Inflammatory macrophage treated with lipopolysaccharide for 1 hour (primary cell): ENCODE measurements at regions not wholly inside any gene's neighbourhood (a gene's known extent, or its start where the extent isn't known, plus 50 kb on each side); places are given as distances from the start of the nearest gene placed in this dataset.
"Not testable (repeated sequence)": the region's sequence is repeated elsewhere in the genome, so short reads cannot be mapped to it uniquely, and the experiment has no call there.

Experiments used
- DNase-seq, 2 donors: peaks; one replicate each; pipeline ENCODE4 v3.0.0-alpha.2; 2020 to 2022

DNA sequence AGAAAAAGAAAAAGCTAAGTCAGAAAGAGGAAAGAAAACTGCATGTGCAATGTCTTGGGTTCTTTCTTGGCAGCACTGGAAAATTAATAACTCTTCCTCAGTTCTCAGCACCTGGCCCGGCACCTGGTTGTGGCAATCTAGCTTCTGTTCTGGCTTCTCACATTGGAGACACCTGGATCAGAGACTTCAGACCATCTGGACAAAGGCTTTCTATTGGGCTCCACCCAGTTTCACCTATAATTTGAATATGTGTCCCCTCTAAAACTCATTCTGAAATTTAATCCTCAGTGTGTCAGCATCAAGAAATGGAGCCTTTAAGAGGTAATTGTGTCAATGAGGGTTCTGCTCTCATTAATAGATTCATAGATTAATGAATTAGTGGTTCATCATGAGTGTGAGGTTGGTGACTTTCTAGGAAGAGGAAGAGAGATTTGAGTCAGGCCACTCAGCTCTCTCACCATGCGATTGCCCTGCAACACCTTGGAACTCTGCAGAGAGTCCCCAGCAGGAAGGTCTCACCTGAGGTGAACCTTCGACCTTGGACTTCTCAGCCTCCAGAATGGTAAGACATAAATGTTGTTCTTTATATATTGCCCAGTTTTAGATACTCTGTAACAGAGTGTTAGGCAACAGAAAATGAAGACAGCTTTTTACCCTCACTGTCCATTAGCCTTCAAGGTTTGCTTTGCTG is 679.9 kb downstream of the NTRK3 start:
- no peak for DNase-seq

DNA sequence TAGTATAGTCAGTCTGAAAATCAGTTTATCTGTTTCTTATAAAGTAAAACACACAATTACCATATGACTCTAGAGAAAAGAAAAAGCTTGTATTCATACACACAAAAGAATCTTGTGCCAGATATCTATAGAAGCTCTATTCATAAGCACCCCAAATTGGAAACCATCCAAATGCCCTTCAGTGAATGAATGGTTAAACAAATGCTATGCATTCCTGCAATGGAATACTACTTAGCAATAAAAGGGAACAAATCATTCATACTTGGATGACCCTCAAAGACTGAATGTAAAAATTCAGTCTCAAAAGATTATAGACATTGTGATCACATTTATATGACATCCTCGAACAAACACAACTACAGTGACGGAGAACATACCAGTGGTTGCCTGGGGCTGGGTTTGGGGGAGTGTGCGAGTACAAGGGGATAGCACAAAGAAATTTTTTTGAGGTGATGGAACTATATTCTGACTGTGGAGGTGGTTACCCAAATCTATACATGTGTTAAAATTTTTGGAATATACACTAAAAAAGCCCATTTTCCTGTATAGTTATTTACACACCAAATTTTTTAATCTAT is 680.6 kb downstream of the NTRK3 start:
- no peak for DNase-seq

DNA sequence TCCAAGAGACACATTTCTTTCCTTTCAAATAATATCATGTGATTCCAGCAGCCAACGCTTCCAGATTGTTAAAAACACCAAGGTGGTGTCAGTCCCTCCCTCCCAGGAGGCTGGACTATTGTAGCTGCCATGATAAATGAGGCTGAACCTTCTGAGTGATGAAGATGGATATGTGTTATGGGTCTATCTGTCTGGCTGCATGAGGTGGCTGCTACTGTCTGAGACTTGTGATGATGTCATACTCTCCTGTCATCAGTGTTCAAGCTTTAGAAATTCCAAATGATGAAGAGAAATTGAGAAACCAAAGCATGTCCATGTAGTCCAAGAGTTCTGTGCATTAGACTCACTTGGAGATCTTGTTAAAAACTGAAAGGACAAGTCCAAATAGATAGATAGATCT is 683.0 kb downstream of the NTRK3 start:
- no peak for DNase-seq

DNA sequence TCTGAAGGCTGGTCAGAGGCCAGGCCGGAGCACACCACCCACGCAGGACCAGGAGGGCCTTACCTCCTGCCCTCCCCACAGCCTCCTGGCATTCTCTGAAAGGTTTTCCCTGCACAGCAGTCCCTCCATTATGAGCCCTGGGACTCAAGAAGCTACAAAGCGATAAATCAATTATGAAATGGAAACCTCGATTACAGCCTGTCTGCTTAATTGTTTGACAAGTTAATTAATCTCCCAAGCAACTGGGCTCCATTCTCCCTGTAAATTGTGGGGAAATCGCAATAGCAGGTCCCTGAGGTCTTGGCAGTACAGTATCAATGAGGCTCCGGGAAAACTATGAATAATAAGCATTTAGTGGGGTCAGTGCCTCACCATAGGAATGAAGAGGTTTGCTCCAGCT is 683.5 kb downstream of the NTRK3 start:
- no peak for DNase-seq

DNA sequence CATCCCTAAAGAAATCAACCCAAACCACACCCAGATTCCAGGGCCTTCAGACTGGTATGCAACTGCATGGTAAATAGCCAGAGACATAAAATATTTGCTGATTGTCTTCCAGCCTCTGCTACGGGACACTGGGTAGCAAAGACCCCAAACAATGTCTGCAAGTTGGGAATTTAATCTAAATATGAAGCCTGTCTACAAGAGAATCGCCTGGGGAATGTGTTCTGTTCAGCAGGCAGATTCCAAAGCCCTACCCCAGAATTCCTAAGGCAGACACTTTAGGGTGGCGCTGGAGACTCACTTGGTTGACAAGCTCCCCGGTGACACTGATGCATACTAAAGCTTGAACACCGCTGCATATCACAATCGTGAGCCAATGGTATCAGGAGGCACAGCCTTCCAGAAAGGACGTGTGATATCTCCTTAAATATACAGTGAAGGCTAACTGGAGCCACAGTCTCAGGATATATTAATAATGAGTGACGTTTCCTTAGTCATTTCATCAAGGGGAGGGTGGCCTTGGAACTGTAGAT is 684.1 kb downstream of the NTRK3 start:
- no peak for DNase-seq

DNA sequence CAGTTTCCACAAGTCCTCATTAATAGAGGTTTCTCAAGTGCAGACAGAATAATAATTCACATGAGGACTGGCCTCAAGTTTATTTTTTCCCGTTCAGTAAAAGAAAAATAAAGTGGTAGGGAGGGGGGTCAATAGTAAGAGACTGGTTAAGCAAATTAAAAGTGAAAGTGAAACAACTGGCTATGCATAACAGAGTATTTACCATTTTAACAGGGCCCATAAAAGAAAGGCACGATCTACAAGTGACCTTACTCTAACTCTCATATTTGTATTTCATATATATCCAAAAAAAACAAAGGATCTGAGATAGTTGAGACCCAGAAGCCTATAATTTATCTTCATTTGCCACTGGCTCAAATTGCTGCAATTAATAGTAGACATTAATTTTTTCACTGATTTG is 686.3 kb downstream of the NTRK3 start:
- DNase-seq: no peak

DNA sequence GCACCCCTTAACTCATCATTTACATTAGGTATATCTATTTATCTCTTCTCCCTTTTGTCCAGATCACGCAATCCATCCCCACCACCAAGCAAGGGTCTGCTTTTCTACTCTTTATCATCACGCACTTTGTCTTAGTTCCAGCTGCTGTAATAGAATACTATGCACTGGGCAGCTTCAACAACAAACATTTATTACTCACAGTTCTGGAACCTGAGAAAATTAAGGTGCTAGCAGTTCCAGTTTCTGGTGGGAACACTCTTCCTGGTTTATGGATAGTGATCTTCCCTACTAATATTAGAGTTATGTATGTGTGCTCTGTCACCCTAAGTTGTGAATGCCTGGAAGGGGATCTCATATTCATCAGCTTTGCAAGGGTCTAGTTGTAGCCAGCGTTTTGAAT is 687.0 kb downstream of the NTRK3 start:
- DNase-seq: no peak

DNA sequence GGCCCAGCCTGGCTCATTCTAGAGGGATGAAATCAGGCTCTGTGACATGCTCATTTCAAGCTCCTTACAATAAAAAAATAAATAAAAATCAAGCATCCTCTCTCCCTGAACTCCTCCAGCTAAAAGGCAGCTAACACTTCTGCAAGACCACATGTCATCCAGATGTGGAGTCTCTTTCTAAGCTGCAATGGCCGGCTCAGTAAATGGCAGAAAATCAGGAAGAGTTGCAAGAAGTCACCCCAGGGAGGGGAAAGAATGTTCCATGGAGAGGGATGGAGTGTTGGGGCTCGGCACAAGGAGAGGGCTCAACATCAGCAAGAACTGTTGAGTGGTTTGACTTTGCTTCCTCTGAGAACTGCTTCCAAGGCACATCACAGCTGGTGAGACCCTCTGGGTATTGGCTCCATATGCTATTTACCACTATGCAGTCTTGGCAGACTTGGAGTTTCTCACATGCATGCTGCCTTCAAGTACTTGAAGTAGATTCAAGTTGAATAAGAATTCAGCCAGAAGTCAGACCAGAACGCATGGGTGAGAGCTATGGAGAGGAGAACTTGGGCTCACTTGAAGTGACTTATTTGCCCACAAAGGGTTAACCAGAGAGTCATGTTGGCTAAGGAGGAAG is 689.0 kb downstream of the NTRK3 start:
- no peak for DNase-seq

DNA sequence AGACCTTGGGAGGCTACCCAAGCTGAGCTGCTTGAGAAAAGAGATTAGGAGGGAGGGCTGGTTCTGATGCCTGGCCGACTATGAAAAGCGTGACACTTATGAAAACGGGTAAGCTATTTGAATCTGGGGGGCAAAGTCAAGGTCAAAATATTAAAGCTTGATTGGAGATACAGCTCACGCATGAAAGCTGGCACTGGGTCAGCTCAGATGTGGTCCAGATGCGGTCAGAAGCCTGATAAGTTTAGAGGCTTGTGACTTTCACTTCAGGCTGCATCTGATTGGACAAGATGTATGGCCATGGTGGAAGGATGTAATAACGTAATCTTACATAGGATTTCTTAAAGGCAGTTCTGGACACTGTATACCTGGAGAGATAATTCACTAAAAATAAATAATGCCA is 690.3 kb downstream of the NTRK3 start:
- no peak for DNase-seq

DNA sequence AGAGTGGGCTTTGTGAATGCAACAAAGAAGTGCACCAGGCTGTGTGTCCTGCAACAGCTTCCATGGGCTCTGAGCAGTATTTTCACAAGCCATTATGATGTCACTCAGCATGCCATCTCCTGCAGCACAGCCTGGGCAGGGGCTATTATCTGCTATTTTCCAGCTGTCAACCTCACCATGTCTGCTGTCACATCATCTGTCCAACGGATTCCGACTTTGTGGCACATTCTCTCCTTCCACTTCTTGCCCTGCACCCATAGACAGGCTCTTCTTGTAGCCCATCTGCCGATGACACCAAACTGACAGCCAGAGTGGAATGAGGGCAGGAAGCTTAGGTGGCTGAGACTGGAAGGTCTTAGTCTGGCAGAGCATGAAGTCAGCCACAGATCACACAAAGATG is 691.9 kb downstream of the NTRK3 start:
- no peak for DNase-seq

DNA sequence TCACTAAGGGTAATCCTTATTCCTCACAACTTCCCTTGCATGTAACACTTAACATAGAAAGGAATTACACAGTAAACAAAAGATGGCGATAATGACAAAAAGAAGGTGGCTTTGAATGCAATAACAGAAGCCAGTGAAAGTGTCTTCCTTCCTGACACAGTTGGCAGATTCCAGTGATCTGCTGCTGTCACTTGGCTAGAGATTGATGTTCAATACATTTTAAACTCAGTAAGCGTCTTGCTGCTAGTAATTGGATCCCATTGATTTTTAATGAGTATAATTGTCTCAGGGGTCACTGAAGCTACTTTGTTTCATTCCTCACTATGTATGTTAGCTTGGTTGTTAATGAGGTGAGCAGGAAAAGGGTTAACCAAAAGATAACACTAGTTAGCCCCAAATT is 692.7 kb downstream of the NTRK3 start:
- no peak for DNase-seq

DNA sequence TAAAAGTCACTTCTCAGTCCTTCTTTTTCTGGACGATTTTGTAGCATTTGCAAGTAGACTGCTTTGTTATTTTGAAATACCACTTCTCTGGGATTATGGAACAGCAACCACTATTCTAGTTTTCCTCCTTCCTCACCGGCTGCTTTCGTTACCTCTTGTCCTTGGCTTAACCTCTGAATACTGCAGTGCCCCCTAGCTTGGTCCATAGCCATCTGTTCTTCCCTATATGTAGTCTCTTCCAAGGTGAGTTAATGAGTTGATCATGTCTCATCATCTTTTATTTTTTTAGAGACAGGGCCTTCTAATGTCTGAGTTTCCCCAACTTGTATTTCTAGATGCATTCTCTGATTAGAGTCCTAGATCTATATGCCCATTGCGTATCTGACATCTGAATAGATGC is 694.3 kb downstream of the NTRK3 start:
- no peak for DNase-seq

DNA sequence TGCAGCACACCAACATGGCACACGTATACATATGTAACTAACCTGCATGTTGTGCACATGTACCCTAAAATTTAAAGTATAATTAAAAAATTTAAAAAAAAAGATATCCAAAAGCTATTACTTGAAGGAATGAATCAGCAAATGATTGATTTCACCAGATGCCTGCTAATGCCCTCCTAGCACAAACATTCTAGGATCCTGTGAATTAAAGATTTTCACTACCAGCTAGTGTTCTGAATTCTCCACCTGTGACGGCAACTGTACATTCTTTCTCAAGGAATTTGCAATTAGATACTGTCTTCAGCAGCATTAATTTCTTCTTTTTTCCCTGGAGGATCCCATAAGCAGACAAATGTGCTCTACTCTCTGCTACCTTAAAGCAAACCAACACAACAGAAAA is 694.9 kb downstream of the NTRK3 start:
- DNase-seq: no peak

DNA sequence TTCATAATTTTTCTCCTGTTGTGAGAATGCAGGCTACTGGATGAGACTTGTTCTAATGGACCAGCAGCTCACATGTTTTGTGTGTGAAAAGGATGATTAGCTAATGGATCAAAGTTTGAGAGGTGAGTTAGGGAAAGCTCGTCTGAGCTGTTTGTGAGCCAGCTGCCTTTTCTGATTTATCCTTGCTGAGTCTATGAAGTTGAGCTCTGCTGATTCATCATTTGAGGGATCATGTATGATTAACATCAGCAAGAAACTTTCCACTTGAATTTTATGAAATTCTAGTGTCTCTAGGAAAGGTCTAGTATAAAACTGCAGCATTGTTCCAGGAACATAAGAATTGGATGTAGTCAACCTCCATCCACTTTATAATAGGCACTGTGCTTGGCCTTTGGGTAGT is 698.7 kb downstream of the NTRK3 start:
- DNase-seq: no peak

DNA sequence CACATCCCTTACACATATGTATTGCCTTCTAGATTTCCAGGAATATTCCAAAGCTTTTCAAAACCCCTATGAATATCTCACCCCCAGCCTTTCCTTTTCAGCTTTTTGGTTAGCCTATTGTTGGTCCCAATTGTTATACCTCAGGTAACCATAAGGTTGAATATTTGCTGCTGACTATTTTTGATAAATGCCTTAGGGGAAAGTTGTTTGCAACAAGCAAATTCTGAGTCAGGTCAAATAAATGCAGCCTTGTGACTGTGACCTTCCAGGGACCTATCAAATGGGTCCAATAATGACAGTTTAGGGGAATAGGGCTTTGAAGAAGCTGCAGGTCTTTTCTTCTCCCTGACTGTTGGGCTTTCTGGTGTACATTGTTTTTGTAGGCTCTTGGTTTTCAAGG is 699.7 kb downstream of the NTRK3 start:
- no peak for DNase-seq

DNA sequence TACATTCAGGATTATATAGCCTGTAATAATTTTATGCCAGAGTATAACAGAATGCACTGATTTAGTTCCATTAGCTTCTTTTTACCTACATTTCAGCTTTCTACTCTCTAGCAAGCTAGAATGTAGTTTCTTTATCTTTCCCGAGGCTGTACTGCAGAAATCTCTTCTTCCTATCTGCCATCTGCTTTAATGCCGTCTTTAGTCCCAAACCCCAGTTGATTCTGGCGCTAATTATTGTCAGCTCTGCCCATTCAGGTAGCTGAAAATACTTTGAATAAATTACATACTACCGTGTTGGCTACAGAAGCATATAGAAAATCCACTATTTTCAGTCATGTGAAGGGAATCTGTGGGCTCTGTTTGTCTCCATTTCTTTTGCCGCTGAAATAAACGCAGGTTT is 706.7 kb downstream of the NTRK3 start:
- no peak for DNase-seq

DNA sequence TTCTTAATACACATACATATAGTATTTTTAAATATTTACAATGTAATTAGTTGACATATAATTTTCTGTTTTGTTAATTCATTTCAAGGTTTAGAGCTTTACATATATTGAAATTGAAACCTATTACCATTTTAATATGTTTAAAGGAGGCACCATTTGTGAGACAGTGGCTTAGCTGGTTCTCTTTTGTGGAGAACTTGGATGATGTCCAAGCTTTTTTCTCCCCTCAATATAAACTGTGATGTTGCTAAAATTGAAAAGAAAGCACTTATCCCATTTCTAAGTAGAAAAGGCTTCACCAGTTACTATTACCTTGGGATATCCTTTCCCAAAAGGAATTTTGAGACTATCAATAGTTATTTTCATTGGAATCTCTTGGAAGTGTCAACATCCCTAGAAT is 707.2 kb downstream of the NTRK3 start:
- DNase-seq: no peak

DNA sequence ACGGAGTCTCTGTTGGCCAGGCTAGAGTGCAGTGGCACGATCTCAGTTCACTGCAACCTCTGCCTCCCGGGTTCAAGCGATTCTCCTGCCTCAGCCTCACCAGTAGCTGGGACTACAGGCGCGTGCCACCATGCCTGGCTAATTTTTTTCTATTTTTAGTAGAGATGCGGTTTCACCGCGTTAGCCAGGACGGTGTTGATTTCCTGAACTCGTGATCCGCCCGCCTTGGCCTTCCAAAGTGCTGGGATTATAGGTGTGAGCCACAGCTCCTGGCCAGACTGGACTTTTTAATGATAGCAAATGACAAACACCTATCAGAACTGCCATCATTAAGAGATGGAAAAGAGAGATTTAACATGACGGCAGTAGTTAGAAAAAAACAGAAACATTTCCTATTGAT is 707.9 kb downstream of the NTRK3 start:
- not testable (repeated sequence) for DNase-seq

DNA sequence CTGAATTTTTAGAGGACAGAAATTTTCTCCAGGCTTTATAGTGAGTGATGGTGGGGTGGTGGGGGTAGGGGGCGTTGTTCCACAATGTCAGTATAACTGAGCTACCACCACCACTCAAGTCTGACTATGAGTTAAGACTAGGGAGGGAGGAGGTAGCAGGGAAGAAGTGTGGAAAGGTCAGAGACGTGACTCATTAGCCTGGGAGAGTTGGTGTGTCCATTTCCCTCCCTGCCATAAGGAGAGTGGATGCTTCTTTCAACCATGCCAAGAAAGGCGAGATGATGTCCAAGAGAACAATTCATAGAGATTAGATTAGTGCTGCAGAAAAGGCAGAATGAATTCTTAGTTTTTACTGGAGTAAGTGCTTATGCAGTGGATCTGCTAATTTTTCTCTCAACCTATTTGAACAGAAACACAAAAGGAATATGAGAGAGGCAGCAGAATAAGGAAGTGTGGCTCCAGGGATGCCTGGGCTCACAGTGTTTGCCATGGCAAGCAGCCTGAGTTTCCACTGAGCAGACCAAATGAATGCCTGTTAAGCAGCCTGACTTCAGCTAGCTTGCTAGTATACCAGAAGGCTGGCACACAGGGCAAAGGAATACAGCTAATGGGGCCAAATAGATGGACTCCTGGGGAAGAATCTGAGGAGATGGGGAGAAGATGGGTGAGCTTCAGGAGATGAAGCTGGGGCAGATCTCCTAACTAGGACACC is 708.9 kb downstream of the NTRK3 start:
- DNase-seq: no peak

DNA sequence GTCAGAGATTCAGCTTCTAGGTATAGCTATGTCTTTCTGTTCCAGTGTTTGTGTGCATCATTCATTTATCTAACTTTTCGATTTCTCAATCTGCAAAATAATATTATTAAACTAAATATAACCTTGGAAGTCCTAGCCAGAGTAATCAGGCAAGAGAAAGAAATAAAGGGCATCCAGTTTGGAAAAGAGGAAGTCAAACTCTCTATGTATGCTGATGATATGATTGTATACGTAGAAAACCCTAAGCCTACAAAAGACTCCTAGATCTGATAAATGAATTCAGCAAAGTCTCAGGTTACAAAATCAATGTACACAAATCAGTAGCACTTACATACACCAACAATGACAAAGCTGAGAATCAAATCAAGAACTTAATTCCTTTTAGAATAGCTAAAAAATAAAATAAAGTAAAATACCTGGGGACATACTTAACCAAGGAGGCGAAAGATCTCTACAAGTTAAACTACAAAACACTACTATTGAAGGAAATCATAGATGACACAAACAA is 718.2 kb downstream of the NTRK3 start:
- no peak for DNase-seq

DNA sequence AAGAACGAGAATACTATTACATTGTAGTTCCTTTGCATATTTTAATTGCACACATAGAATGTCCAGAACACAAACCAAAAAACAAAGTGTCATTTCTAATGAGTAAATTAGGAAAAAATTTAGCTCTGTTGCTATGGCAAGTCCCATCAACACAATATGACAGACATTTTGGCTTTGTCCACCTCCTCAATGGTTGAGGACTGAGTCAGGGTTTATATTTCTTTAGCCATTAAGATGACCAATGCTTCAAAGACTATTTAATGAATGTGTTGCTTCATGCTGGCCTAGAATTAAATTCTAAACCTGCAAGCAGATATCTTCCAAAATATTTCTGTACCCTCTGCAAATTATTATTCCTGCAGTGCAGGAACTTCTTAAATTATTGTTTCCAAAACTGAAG is 719.2 kb downstream of the NTRK3 start:
- DNase-seq: no peak

DNA sequence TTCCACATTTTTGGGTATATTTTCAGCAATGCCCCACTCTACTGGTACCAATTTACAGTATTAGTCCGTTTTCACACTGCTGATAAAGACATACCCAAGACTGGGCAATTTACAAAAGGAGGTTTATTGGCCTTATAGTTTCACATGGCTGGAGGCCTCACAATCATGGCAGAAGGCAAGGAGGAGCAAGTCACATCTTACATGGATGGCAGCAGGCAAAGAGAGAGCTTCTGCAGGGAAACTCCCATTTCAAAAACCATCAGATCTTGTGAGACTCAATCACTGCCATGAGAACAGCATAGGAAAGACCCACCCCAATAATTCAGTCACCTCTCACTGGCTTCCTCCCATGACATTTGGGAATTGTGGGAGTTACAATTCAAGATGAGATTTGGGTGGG is 722.9 kb downstream of the NTRK3 start:
- not testable (repeated sequence) for DNase-seq

DNA sequence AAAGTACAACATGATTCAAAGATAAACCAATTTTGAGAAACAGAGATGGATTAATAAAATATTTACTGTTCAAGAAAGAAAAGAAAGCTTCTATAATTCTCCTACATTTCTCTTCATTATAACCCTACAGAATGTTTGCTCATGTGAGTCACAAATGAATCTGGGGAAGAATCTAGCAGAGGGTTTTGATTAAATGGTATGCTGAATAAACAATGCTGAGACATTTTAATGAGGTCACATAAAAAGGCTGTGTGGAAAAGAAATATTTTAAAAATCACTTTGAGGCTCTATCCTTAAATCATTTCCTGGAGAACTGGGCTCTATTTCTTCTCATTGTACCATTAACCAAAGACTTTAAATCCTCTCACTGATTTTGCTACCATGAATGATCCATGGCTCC is 727.7 kb downstream of the NTRK3 start:
- DNase-seq: no peak

DNA sequence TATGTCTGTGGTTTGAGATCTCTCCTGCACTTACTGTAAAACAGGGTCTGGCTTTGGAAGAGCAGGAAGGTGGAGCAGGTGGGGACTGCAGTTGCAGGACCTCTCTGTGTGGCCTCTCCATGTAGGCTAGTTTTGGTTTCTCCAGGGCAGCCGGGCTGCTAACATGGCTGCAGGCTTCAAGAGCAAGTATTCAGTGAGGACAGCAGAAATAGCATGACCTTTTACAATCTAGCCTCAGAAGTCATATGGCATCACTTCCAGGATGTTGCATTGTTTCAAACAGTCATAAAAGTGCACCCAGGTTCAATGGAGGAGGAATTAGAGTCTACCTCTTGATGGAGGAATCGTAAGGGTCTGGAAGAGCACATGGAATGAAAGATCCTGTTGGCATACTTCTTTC is 728.7 kb downstream of the NTRK3 start:
- no peak for DNase-seq
